Lung (tissue), 11 donors: ENCODE measurements at regions not wholly inside any gene's neighbourhood (a gene's known extent, or its start where the extent isn't known, plus 50 kb on each side); places are given as distances from the start of the nearest gene placed in this dataset.

Experiments
- ATAC-seq: fragments of 200-7000 bp; cut with Tn5 transposase; one replicate; pipeline ENCODE4 v1.9.1; 2020; ENCODE audit warnings: moderate number of reproducible peaks; ENCODE audit not compliant: insufficient read depth, low FRiP score
- DNase-seq, 3 donors: peaks; one replicate each; pipeline ENCODE4 v3.0.0-alpha.2; 2013 to 2017
- H3K27ac ChIP-seq, 2 donors: one replicate each; pipeline ENCODE4 v1.5.1; 2013; ENCODE audit warnings: mild to moderate bottlenecking in 2 of 2, moderate library complexity in 2 of 2, control low read depth in 1 of 2, inconsistent platforms in 1 of 2, low read depth in 1 of 2, low read length in 1 of 2
- H3K27me3 ChIP-seq, 3 donors: one replicate each; pipeline ENCODE4 v1.5.1; 2013; ENCODE audit warnings: low read length in 2 of 3; ENCODE audit not compliant: control insufficient read depth in 3 of 3, insufficient read depth in 3 of 3
- H3K36me3 ChIP-seq, 4 donors: one replicate each; pipeline ENCODE4 v1.5.1; 2013; ENCODE audit warnings: low read length in 4 of 4, mild to moderate bottlenecking in 1 of 4, moderate library complexity in 1 of 4; ENCODE audit not compliant: control insufficient read depth in 4 of 4, insufficient read depth in 4 of 4
- H3K4me1 ChIP-seq, 5 donors: one replicate each; pipeline ENCODE4 v1.5.1; 2013; ENCODE audit warnings: low read length in 5 of 5, mild to moderate bottlenecking in 2 of 5, moderate library complexity in 1 of 5; ENCODE audit not compliant: control insufficient read depth in 5 of 5, insufficient read depth in 5 of 5
- H3K4me3 ChIP-seq: one replicate; pipeline ENCODE4 v1.5.1; 2013; ENCODE audit warnings: mild to moderate bottlenecking, control low read depth, moderate library complexity
- H3K9ac ChIP-seq, 2 donors: one replicate each; pipeline ENCODE4 v1.5.1; 2013; ENCODE audit warnings: low read length in 2 of 2, control low read depth in 1 of 2; ENCODE audit not compliant: insufficient read depth in 1 of 2
- H3K9me3 ChIP-seq, 4 donors: one replicate each; pipeline ENCODE4 v1.5.1; 2013; ENCODE audit warnings: low read length in 3 of 4, mild to moderate bottlenecking in 1 of 4, moderate library complexity in 1 of 4; ENCODE audit not compliant: control insufficient read depth in 4 of 4, insufficient read depth in 3 of 4
- CTCF ChIP-seq: IDR thresholded peaks from 2 replicates; pipeline ENCODE4 v1.5.1; 2012; ENCODE audit warnings: mild to moderate bottlenecking; ENCODE audit errors: control extremely low read depth, extremely low read depth
- WGBS, 2 donors: extraction: QIAGEN DNeasy Blood & Tissue Kit; methylation state at CpG; one replicate each; pipeline ENCODE4 v1.1.7; 2013; 5-methylcytosine and 5-hydroxymethylcytosine counted together
- donor health status: control.
- donor health status: control.
- donor health status: Bipolar disorder and iron deficiency.
- donor health status: healthy.
- donor health status: DM: yes; HTN: yes; CAD: no.

DNA sequence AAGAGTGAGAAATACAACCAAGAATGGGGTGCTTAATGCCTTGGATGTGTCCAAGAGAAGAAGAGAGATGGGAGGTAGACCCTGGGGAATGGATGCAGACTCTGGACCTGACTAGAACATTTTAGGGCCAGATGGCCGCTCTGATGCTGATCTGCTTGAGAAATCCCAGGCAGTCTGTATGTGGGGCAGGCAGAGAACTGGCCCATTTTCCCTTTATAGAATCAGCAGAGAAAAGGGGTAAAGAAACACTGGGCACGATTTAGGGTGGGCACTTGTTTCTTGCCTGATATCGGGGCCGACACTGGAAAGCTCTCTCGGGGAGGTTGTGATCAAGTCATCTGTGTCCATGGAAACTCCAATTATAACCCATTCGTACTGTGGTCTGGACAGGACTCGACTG, 118.5 kb upstream of the FSTL4 start:
- TF ChIP-seq CTCF = no peak
- H3K4me3 ChIP-seq = no peak overlapping the region
- peaks cover 0 to 2% (median under 1%) of the 10 kb centered on the region in 4 donors for H3K9me3 ChIP-seq
- WGBS, 2 donors = 92 to 98% methylated on average over 7 of the region's 7 CpGs
- peaks cover 0 to under 1% (median 0%) of the 10 kb centered on the region in 5 donors for H3K4me1 ChIP-seq
- DNase-seq (no peak), ATAC-seq (no peak)
- H3K27ac ChIP-seq = no peak overlapping the region
- H3K9ac ChIP-seq = no peak overlapping the region
- no peaks in the 10 kb centered on the region for H3K36me3 ChIP-seq
- no peaks in the 10 kb centered on the region for H3K27me3 ChIP-seq

DNA sequence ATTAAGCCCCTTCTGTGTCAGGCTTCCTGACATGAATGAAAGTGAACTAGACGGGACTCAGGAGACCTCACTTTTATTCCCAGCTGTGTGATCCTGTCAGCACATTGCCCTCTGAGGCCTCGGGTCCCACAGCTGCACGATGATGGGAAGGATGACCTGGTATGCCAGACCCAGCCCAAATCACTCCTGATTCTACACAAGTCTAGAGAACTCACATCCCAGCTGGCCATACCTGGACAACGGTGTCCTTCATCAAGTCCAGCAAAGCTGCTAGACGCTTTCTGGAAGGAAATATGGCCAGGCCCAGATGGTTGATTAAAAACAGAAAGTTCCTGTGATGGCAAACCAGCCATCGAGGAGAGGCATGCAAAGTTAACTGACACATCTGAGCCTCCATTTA, 118.0 kb upstream of the FSTL4 start:
- ATAC-seq (no peak), DNase-seq (no peak)
- H3K4me1 ChIP-seq = no peaks in the 10 kb centered on the region
- H3K27ac ChIP-seq = no peak overlapping the region
- H3K9ac ChIP-seq = no peak overlapping the region
- 86 to 93% methylated on average over 6 of the region's 6 CpGs for WGBS, 2 donors
- H3K36me3 ChIP-seq = no peaks in the 10 kb centered on the region
- H3K9me3 ChIP-seq = peaks cover 0 to 2% (median under 1%) of the 10 kb centered on the region in 4 donors
- no peaks in the 10 kb centered on the region for H3K27me3 ChIP-seq
- H3K4me3 ChIP-seq = no peak overlapping the region
- no peak for TF ChIP-seq CTCF

GRCh38 chr5:133729800-133730199, 117.5 kb upstream of the FSTL4 start:
- no peak for ATAC-seq
- no peak overlapping the region for H3K4me3 ChIP-seq
- H3K27me3 ChIP-seq = no peaks in the 10 kb centered on the region
- no peaks in the 10 kb centered on the region for H3K4me1 ChIP-seq
- no peak for TF ChIP-seq CTCF
- H3K27ac ChIP-seq = no peak overlapping the region
- DNase-seq = no peak
- WGBS, 2 donors = 91 to 94% methylated on average over 3 of the region's 3 CpGs
- peaks cover 0 to 2% (median under 1%) of the 10 kb centered on the region in 4 donors for H3K9me3 ChIP-seq
- no peak overlapping the region for H3K9ac ChIP-seq
- no peaks in the 10 kb centered on the region for H3K36me3 ChIP-seq

DNA sequence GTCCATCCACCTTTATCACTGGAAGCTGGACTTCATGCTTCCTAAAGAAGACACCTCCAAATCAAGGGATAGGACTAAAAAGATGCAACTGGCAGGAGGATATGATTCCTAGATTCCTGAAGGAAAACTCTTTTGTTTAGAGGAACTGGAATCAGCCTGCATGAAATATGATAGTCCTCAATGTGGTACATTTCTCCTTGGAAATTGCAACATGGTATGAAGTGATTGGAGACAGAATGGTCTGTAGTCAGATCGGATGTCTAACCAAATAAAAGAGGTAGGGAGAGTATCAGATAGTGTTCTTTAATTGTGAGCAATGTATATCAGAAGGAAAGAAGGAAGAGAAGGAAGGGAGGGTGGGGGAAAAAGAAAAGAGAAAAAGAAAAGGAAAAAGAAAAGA, 116.1 kb upstream of the FSTL4 start:
- no peak for TF ChIP-seq CTCF
- WGBS, 2 donors = 84 to 97% methylated on average over 1 of the region's 1 CpG
- peaks cover 0 to 5% (median under 1%) of the 10 kb centered on the region in 4 donors for H3K9me3 ChIP-seq
- no peak overlapping the region for H3K27ac ChIP-seq
- H3K27me3 ChIP-seq = no peaks in the 10 kb centered on the region
- no peak overlapping the region for H3K4me3 ChIP-seq
- H3K9ac ChIP-seq = no peak overlapping the region
- H3K36me3 ChIP-seq = no peaks in the 10 kb centered on the region
- DNase-seq (no peak), ATAC-seq (no peak)
- no peaks in the 10 kb centered on the region for H3K4me1 ChIP-seq
